ENCODE measurements at regions not wholly inside any gene's neighbourhood (a gene's known extent, or its start where the extent isn't known, plus 50 kb on each side); places are given as distances from the start of the nearest gene placed in this dataset.

DNA sequence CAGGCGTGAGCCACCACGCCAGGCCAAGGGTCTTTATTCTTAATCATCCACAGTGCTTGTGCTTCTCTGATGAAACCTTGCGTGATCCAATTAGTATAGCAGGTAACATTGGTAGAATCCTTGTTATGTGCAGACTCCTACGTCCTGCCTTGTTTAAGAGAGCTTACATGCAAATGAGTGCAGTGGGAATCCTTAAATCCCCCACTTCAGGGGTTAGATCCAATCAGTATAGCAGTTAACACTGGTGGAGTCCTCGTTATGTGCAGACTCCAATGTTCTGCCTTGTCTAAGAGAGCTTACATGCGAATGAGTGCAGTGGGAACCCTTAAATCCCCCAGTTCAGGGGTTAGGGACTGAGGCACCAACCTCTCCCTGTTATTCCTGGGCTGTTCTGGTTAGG, 193.4 kb downstream of the SEMA6A start:
- H3K4me2 ChIP-seq (ENCODE audit: extremely low read depth, insufficient read depth, low read length), result no peak overlapping the region
- H3K9ac ChIP-seq (ENCODE audit: insufficient read depth, low read length), result no peak overlapping the region
- H4K20me1 ChIP-seq (ENCODE audit: control insufficient read depth, extremely low read depth, insufficient read depth, low read length), result no peaks in the 10 kb centered on the region
- no peak overlapping the region for H3K4me3 ChIP-seq (replicated peaks in 1 of 4; ENCODE audit: control extremely low read depth in 1 of 4, insufficient read depth in 1 of 4, low read depth in 3 of 4, low read length in 4 of 4)
- no peak for DNase-seq (ENCODE audit: low read depth in 2 of 2)
- H3K27me3 ChIP-seq (ENCODE audit: control insufficient read depth, insufficient read depth, low read length), result no peaks in the 10 kb centered on the region
- no peaks in the 10 kb centered on the region for H3K4me1 ChIP-seq (ENCODE audit: control insufficient read depth, extremely low read depth, insufficient read depth, low read length)
- H3K79me2 ChIP-seq (ENCODE audit: control insufficient read depth, insufficient read depth, low read length), result no peaks in the 10 kb centered on the region
- H3K27ac ChIP-seq (ENCODE audit: insufficient read depth, low read length), result no peak overlapping the region
- TF ChIP-seq, protein P1, sequence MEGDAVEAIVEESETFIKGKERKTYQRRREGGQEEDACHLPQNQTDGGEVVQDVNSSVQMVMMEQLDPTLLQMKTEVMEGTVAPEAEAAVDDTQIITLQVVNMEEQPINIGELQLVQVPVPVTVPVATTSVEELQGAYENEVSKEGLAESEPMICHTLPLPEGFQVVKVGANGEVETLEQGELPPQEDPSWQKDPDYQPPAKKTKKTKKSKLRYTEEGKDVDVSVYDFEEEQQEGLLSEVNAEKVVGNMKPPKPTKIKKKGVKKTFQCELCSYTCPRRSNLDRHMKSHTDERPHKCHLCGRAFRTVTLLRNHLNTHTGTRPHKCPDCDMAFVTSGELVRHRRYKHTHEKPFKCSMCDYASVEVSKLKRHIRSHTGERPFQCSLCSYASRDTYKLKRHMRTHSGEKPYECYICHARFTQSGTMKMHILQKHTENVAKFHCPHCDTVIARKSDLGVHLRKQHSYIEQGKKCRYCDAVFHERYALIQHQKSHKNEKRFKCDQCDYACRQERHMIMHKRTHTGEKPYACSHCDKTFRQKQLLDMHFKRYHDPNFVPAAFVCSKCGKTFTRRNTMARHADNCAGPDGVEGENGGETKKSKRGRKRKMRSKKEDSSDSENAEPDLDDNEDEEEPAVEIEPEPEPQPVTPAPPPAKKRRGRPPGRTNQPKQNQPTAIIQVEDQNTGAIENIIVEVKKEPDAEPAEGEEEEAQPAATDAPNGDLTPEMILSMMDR (conservative IDR thresholded peaks at IDR 0.05 in 1 of 2, IDR thresholded peaks at IDR 0.05 in 1 of 2; ENCODE audit: low read depth in 1 of 2, low read length in 2 of 2), result no peak
- no peak for TF ChIP-seq EZH2 (IDR thresholded peaks at IDR 0.05; ENCODE audit: low read length, missing control alignments)
- no peaks in the 10 kb centered on the region for H3K9me3 ChIP-seq (ENCODE audit: control insufficient read depth, insufficient read depth, low read depth, low read length)
- H3K36me3 ChIP-seq (ENCODE audit: control insufficient read depth, insufficient read depth, low read length), result no peaks in the 10 kb centered on the region
- no peak overlapping the region for H2AFZ ChIP-seq (ENCODE audit: low read length)

DNA sequence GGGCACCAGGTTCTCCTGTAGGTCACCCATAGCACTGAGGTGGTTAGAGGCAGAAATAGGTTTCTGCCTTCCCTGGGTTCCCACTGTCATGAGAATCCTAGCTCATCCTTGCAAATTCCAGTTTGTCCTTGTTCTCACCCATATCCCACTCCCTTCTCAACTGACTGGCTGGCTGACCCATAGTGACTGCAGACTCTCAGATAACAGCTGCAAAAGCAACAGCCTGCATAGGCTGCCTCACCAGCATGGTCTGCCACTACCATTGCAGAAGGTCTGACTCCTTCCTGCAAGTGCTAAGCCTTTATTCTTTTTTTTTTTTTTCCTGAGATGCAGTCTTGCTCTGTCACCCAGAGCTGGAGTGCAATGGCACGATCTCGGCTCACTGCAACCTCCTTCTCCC, 194.0 kb downstream of the SEMA6A start:
- no peaks in the 10 kb centered on the region for H3K36me3 ChIP-seq (ENCODE audit: control insufficient read depth, insufficient read depth, low read length)

DNA sequence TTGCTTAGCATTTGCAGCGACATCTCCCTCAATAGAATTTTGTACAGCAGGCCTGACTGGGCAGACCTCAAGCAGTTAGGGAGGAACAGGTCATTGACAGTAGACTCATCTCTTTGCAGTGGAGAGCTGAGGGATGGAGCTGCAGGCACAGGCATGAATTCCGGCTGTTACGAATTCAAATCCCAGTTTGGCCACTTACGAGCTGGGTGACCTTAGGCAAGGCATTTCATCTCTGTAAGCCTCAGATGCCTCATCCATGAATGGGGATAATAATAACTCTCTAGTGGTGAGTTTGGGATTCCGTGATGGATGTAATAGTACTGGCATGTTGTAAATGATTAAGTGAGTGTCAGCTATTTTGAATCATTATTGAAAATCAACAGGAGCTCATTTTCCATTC, 195.3 kb downstream of the SEMA6A start:
- Histone ChIP-seq H4K20me1 (ENCODE audit: control insufficient read depth, extremely low read depth, insufficient read depth, low read length) (no peaks in the 10 kb centered on the region), H2AFZ (ENCODE audit: low read length) (no peak overlapping the region), H3K27ac (ENCODE audit: insufficient read depth, low read length) (no peak overlapping the region), H3K4me3 (replicated peaks in 1 of 4; ENCODE audit: control extremely low read depth in 1 of 4, insufficient read depth in 1 of 4, low read depth in 3 of 4, low read length in 4 of 4) (no peak overlapping the region), H3K9ac (ENCODE audit: insufficient read depth, low read length) (no peak overlapping the region), H3K4me2 (ENCODE audit: extremely low read depth, insufficient read depth, low read length) (no peak overlapping the region), H3K36me3 (ENCODE audit: control insufficient read depth, insufficient read depth, low read length) (no peaks in the 10 kb centered on the region), H3K79me2 (ENCODE audit: control insufficient read depth, insufficient read depth, low read length) (no peaks in the 10 kb centered on the region), H3K27me3 (ENCODE audit: control insufficient read depth, insufficient read depth, low read length) (no peaks in the 10 kb centered on the region), H3K9me3 (ENCODE audit: control insufficient read depth, insufficient read depth, low read depth, low read length) (no peaks in the 10 kb centered on the region), H3K4me1 (ENCODE audit: control insufficient read depth, extremely low read depth, insufficient read depth, low read length) (no peaks in the 10 kb centered on the region)
- DNase-seq (ENCODE audit: low read depth in 2 of 2), result no peak
- TF ChIP-seq EZH2 (IDR thresholded peaks at IDR 0.05; ENCODE audit: low read length, missing control alignments), result no peak
- TF ChIP-seq, protein P1 (conservative IDR thresholded peaks at IDR 0.05 in 1 of 2, IDR thresholded peaks at IDR 0.05 in 1 of 2; ENCODE audit: low read depth in 1 of 2, low read length in 2 of 2), result no peak

More for the DNA sequence above, 194.0 kb downstream of the SEMA6A start:
- Histone ChIP-seq H3K4me1 (ENCODE audit: control insufficient read depth, extremely low read depth, insufficient read depth, low read length) (no peaks in the 10 kb centered on the region), H3K79me2 (ENCODE audit: control insufficient read depth, insufficient read depth, low read length) (no peaks in the 10 kb centered on the region), H3K9ac (ENCODE audit: insufficient read depth, low read length) (no peak overlapping the region), H3K27ac (ENCODE audit: insufficient read depth, low read length) (no peak overlapping the region), H3K27me3 (ENCODE audit: control insufficient read depth, insufficient read depth, low read length) (no peaks in the 10 kb centered on the region), H3K9me3 (ENCODE audit: control insufficient read depth, insufficient read depth, low read depth, low read length) (no peaks in the 10 kb centered on the region), H3K4me2 (ENCODE audit: extremely low read depth, insufficient read depth, low read length) (no peak overlapping the region), H4K20me1 (ENCODE audit: control insufficient read depth, extremely low read depth, insufficient read depth, low read length) (no peaks in the 10 kb centered on the region), H3K4me3 (replicated peaks in 1 of 4; ENCODE audit: control extremely low read depth in 1 of 4, insufficient read depth in 1 of 4, low read depth in 3 of 4, low read length in 4 of 4) (no peak overlapping the region), H2AFZ (ENCODE audit: low read length) (no peak overlapping the region)
- TF ChIP-seq EZH2 (IDR thresholded peaks at IDR 0.05; ENCODE audit: low read length, missing control alignments), result no peak
- TF ChIP-seq, protein P1 (conservative IDR thresholded peaks at IDR 0.05 in 1 of 2, IDR thresholded peaks at IDR 0.05 in 1 of 2; ENCODE audit: low read depth in 1 of 2, low read length in 2 of 2), result no peak
- no peak for DNase-seq (ENCODE audit: low read depth in 2 of 2)

Data from fibroblast of lung (primary cell).